ENCODE measurements at regions not wholly inside any gene's neighbourhood (a gene's known extent, or its start where the extent isn't known, plus 50 kb on each side); places are given as distances from the start of the nearest gene placed in this dataset.

DNA sequence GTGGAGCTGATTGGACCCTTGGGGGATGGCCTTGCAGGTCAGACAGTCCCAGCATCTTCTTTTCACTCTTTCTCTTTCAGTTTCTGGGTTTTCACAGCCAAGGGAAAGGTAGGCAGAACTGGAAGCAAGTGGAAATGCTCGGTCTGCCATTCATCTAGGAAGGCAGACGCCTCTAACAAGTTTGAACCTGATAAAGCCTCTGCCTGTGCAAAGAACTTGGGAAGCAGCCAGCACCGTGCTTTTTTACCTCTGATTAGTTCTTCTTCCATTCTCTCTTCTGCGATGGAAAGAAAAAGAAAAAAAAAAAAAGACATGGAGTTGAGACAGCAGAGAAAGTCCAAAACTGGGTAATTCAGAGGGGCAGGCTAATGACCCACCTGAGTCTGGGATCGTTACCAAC, 997.8 kb upstream of the EEF2KMT start:
- Histone ChIP-seq H3K9me3 (no peaks in the 10 kb centered on the region), H3K4me3 (no peak overlapping the region), H3K9ac (ENCODE audit: low read depth in 2 of 2, low read length in 2 of 2) (no peak overlapping the region), H3K27ac (no peak overlapping the region), H3K4me1 (no peaks in the 10 kb centered on the region), H3K36me3 (no peaks in the 10 kb centered on the region), H3K27me3 (no peaks in the 10 kb centered on the region)
- intact Hi-C loops (cut with DNase I) = no loop called here
- TF ChIP-seq, protein P1, sequence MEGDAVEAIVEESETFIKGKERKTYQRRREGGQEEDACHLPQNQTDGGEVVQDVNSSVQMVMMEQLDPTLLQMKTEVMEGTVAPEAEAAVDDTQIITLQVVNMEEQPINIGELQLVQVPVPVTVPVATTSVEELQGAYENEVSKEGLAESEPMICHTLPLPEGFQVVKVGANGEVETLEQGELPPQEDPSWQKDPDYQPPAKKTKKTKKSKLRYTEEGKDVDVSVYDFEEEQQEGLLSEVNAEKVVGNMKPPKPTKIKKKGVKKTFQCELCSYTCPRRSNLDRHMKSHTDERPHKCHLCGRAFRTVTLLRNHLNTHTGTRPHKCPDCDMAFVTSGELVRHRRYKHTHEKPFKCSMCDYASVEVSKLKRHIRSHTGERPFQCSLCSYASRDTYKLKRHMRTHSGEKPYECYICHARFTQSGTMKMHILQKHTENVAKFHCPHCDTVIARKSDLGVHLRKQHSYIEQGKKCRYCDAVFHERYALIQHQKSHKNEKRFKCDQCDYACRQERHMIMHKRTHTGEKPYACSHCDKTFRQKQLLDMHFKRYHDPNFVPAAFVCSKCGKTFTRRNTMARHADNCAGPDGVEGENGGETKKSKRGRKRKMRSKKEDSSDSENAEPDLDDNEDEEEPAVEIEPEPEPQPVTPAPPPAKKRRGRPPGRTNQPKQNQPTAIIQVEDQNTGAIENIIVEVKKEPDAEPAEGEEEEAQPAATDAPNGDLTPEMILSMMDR (IDR thresholded peaks at IDR 0.05) = no peak
- DNase-seq = no peak

DNA sequence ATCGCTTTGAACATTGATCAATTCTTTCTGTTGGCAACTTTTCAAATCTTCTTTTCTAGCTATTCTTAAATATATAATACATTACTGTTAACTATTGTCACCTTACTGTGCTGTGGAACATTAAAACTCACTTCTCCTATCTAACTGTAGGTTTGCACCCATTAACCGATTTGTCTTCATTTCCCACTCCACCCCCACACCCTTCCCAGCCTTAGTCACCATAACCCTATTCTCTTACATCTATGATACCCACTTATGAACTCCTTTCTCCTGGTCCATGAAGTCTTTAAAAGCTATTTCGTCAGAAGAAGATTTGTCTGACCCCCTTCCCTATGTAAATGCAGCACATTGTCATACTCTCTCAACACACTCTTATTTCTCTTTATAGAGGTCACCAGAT, 993.4 kb upstream of the EEF2KMT start:
- H3K9me3 ChIP-seq = no peaks in the 10 kb centered on the region
- H3K27me3 ChIP-seq = no peaks in the 10 kb centered on the region
- TF ChIP-seq, protein P1 (IDR thresholded peaks at IDR 0.05) = no peak
- H3K36me3 ChIP-seq = no peaks in the 10 kb centered on the region
- DNase-seq = no peak
- H3K9ac ChIP-seq (ENCODE audit: low read depth in 2 of 2, low read length in 2 of 2) = no peak overlapping the region
- no peak overlapping the region for H3K4me3 ChIP-seq
- no peaks in the 10 kb centered on the region for H3K4me1 ChIP-seq
- no peak overlapping the region for H3K27ac ChIP-seq
- intact Hi-C loops (cut with DNase I) = no loop called here

DNA sequence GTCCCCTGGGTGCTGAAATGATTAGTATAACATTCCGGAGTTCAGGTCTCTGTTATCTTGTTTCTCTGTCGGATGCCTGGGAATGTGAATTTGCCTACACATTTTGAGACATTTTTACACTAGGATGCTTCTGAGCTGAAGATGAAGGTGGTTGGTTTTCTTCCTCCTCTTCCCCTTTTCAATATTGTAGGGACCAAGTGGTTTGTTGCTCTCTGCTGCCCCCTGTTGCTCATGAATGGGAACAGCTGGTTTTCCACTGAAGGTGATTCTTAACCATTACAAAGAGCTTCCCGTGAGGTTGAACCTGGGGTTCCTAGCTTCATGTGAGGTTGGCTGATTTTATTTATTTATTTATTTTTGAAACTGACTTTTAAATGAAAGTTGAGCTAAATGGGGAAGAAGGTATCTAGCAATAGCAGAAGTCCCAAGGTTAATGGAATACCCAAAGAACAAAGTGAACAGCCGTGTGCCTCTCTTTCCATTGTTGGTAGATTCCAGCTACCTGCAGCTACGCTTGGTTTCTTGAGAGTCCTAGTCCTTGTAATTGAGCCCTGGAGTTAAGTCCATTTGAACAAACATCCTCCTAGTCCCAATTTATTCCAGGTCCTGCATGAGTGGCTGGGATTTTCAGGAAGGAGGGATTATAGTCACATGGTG, 983.9 kb upstream of the EEF2KMT start:
- Histone ChIP-seq H3K36me3 (no peaks in the 10 kb centered on the region), H3K4me3 (no peak overlapping the region), H3K27me3 (no peaks in the 10 kb centered on the region), H3K9ac (ENCODE audit: low read depth in 2 of 2, low read length in 2 of 2) (no peak overlapping the region), H3K4me1 (no peaks in the 10 kb centered on the region), H3K27ac (no peak overlapping the region), H3K9me3 (no peaks in the 10 kb centered on the region)
- DNase-seq = peak; percentile 56
- intact Hi-C loops (cut with DNase I) = no loop called here
- TF ChIP-seq, protein P1 (IDR thresholded peaks at IDR 0.05) = peak; percentile 63

DNA sequence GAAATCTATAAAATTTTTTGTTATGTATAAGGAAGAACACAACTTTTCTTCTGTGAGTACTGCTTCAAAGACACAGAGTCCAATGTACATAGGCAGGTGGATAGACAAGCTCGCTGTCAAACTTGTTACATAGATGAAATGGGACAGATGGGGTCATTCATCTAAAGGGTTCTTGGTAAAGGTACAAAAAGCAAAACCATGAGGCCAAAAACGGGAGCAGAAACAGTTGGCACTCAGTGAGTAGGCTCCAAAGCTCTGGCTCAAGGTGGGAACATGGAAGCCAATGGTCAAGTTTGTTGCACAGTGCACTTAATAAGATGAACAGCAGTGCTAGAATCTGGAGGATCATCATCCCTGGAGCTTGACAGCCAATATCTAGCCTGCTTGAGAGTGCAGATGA, 979.0 kb upstream of the EEF2KMT start:
- H3K9ac ChIP-seq (ENCODE audit: low read depth in 2 of 2, low read length in 2 of 2) = no peak overlapping the region
- no peaks in the 10 kb centered on the region for H3K9me3 ChIP-seq
- H3K27ac ChIP-seq = no peak overlapping the region
- intact Hi-C loops (cut with DNase I) = no loop called here
- H3K4me3 ChIP-seq = no peak overlapping the region
- no peak for DNase-seq
- no peaks in the 10 kb centered on the region for H3K36me3 ChIP-seq
- H3K4me1 ChIP-seq = no peaks in the 10 kb centered on the region
- TF ChIP-seq, protein P1 (IDR thresholded peaks at IDR 0.05) = no peak
- no peaks in the 10 kb centered on the region for H3K27me3 ChIP-seq

DNA sequence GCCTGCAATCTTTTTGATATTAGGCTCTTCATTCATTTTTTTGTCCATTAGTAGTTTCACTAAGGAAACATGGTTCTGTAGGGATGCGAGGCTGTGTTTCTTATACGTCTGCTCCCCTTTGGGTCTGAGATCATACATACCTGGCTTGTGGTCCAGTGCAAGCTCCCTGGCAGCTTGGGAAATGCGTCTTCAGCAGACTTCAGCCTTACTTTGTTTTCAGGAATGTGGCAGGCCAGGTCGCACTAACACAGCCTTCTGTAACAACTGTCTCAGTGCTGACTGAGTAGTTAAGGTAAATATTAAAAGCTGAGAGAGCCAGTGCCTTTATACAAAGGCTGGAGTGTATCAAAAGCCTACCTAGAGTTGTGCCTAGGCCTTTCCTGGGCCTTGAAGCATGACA, 970.5 kb upstream of the EEF2KMT start:
- no peaks in the 10 kb centered on the region for H3K9me3 ChIP-seq
- intact Hi-C loops (cut with DNase I) = no loop called here
- no peak overlapping the region for H3K9ac ChIP-seq (ENCODE audit: low read depth in 2 of 2, low read length in 2 of 2)

More for the DNA sequence above, 970.5 kb upstream of the EEF2KMT start:
- no peak overlapping the region for H3K27ac ChIP-seq
- H3K36me3 ChIP-seq = no peaks in the 10 kb centered on the region
- H3K27me3 ChIP-seq = no peaks in the 10 kb centered on the region
- no peak for DNase-seq
- no peaks in the 10 kb centered on the region for H3K4me1 ChIP-seq
- TF ChIP-seq, protein P1 (IDR thresholded peaks at IDR 0.05) = no peak
- H3K4me3 ChIP-seq = no peak overlapping the region

Measured in colonic mucosa (tissue), 4 donors.